Endometrial microvascular endothelial cells (primary cell): ENCODE measurements at regions not wholly inside any gene's neighbourhood (a gene's known extent, or its start where the extent isn't known, plus 50 kb on each side); places are given as distances from the start of the nearest gene placed in this dataset.
"Not testable (repeated sequence)": the region's sequence is repeated elsewhere in the genome, so short reads cannot be mapped to it uniquely, and the experiment has no call there.

Source experiments
- in situ Hi-C: cut with HindIII; loops from 2 replicates; pipeline ENCODE4 v1.10.0; 2017; ENCODE audit warnings: low sequenced_read_pairs, low pct_unique_long_range_greater_than_20kb; ENCODE audit errors: inconsistent ontology term

DNA sequence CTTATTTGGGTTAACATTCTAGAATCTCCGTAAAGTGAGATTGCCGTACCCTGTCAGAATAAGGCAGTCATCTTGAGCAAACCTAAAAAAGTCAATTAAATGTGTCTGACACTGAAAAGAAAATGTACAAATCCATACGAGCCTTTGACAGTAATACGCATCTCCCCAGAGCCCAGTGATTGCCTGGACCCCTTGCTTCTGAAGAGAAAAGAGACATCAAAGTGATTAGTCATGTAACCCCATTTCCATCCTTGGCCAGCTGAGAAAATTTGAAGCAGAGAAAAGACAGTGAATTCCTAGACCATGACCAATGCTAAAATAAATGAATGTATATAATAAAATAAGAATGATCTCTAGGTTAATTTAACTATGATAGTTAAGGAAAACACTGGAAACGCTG lies 1499.4 kb downstream of the SUCLG1 start:
- in situ Hi-C loops = no loop called here

- in situ Hi-C loops = no loop called here
Measured at GRCh38 chr2:82954868-82955267, 1504.2 kb downstream of the SUCLG1 start.

- in situ Hi-C loops = no loop called here
Measured at GRCh38 chr2:82939211-82939610, 1519.9 kb downstream of the SUCLG1 start.

- in situ Hi-C loops = not testable (repeated sequence)
Measured at GRCh38 chr2:82938321-82938845, 1520.7 kb downstream of the SUCLG1 start.

DNA sequence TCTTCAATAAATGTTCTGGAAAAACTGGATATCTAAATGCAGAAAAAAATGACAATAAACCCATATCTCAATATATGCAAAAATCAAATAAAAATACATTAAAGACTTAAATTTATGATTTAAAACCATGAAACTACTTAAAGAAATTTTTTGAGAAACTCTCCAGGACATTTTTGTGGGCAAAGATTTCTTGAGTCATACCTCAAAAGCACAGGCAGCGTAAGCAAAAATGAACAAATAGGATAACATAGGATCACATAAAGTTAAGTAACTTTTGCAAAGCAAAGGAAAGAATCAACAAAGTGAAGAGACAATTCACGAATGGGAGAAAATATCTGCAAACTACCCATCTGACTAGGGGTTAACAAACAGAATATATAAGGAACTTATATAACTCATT lies 1545.5 kb downstream of the SUCLG1 start:
- in situ Hi-C loops = no loop called here

DNA sequence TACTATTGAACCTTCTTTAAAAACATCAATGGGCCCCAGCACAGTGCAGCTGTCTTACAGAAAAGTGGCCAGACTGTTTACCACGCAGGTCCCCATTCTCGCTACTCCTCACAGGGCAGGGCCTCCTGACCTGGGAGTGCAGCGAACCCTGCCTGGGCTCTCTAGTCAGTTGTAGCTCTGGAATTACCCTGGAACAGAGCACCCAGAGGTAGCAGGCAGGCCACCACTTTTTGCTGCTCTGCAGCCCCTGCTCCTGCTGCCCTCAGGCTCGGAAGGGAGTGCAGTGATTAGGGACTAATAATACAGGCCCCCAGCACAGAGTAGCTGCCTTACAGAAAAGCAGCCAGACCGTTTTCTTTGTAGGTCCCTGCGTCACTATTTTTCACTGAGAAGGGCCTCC lies 1563.0 kb downstream of the SUCLG1 start:
- in situ Hi-C loops = no loop called here

GRCh38 chr2:82893190-82893589 lies 1565.9 kb downstream of the SUCLG1 start:
- in situ Hi-C loops = no loop called here

DNA sequence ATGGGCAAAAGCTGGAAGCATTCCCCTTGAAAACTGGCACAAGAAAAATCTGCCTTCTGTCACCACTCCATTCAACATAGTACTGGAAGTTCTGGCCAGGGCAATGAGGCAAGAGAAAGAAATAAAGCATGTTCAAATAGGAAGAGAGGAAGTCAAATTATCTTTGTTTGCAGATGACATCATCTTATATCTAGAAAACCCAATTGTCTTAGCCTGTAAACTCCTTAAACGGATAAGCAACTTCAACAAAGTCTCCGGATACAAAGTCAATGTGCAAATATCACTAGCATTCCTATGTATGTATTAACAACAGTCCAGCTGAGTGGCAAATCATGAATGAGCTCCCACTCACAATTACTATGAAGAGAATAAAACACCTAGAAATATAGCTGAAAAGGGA lies 1579.3 kb downstream of the SUCLG1 start:
- in situ Hi-C loops = no loop called here

DNA sequence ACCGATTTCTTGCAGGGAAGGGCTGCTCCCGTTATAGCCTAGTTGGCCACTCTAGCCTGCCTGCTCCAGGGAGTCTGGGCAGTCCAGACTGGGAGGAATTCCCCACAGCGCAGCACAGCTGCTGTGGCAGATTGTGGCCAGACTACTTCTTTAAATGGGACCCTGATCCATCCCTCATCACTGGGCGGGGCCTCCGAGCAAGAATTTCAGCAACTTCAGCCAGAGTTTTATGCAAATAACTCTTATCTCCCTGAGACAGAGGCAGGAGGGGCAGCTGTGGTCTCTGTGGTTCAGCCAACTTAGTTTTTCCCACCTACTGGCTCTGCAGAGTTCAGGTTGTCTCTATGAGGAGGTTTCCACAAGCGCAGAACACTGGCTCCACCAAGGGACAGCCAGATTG lies 1583.2 kb downstream of the SUCLG1 start:
- in situ Hi-C loops = no loop called here

DNA sequence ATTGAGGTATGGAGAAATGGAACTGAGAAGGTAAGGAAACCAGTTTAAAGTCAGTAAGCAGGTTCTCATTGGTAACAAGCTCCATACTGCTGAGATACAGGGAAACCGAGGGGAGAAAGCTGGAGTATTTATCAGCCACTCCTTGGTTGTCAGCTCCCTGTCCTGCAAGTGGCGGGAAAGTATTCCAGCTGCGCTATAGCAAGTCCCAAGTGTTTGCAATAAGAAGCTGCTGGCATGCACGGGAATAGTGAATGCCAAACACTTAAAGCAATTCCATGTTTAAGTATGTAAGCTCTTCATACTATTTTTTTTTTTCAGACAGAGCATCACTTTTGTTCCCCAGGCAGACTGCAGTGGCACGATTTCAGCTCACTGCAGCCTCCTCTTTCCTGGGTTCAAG lies 1601.1 kb downstream of the SUCLG1 start:
- in situ Hi-C loops = no loop called here

DNA sequence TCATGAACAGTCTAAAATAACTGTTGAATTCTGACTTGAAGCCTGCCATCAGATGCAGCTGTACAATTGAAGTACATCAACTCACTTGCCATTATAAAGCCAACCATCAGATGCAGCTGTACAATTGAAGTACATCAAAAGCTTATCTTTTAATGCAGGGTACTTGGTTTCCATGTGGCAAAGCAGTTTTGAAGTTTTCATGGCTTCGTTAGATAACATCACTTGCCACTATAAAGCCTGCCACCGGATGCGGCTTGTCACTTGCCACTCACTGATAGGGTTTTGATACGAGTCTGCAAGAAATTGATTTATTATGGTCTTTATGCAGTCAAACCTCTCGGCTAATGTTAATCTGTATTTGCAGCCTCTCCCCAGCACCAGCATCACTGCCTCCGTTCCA lies 1605.8 kb downstream of the SUCLG1 start:
- in situ Hi-C loops = no loop called here

GRCh38 chr2:82852787-82853186 lies 1606.3 kb downstream of the SUCLG1 start:
- in situ Hi-C loops = no loop called here

- in situ Hi-C loops = no loop called here
Measured at GRCh38 chr2:82848285-82848684, 1610.8 kb downstream of the SUCLG1 start.

DNA sequence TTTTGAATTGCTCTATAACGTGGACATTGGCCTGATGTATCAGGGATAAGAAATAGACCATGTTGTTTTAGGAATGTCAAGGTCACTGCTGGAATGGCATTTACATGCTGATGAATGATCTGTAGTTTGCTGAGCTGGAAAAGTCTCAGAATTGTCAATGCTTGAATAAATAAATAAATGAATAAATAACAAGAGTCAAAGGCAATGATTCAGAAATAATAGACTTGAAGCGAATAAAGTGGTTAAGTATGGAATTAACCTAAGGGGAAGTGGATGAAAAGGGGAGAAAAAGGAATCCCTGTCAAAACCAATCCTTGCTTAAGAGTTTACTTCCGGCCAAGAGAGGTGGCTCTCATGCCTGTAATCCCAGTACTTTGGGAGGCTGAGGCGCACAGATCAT lies 1620.0 kb downstream of the SUCLG1 start:
- in situ Hi-C loops = no loop called here

- in situ Hi-C loops = no loop called here
Measured at GRCh38 chr2:82837588-82838304, 1621.3 kb downstream of the SUCLG1 start.

GRCh38 chr2:82834893-82835292 lies 1624.2 kb downstream of the SUCLG1 start:
- in situ Hi-C loops = no loop called here

- in situ Hi-C loops = no loop called here
Measured at GRCh38 chr2:82827426-82827825, 1631.7 kb downstream of the SUCLG1 start.

DNA sequence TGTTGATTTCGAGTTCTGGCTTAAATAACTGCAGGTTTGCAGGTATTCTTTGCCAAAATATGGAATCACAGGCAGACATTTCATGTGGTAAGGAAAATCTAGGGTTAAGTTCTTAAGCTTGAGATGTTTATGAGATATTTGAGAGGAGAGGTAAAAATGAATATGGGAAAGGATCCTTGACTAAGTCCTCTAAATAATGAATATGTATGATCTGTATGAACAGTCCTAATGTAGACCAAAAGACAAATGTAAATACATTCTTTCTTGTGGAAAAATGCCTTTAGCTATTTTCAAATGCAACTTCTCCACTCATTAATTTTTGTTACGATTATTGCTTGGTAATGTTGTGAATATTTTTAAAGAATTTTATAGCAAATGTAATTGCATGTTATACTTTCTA lies 1632.6 kb downstream of the SUCLG1 start:
- in situ Hi-C loops = no loop called here

GRCh38 chr2:82825410-82826090 lies 1633.5 kb downstream of the SUCLG1 start:
- in situ Hi-C loops = no loop called here

- in situ Hi-C loops = no loop called here
Measured at GRCh38 chr2:82823892-82824291, 1635.2 kb downstream of the SUCLG1 start.
